ENCODE measurements at regions not wholly inside any gene's neighbourhood (a gene's known extent, or its start where the extent isn't known, plus 50 kb on each side); places are given as distances from the start of the nearest gene placed in this dataset.

DNA sequence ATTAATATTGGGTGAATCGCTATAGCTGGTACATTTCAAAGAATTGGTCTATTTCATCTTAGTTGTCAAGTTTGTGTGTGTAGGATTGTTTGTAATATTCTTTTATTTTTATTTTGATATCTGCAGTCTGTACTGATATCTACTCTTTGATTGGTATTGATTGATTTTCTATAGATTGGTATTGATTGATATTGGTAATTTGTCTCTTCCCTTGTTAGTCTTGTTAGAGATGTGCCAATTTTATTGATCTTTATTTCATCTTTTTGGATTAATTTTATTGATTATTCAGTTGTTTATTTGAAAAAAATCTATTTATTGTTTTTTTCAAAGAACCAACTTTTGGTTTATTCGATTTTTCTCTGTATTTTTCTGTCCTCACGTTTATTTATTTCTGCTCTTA, 61.4 kb downstream of the TM2D3 start:
- H3K4me3 ChIP-seq (replicated peaks; ENCODE audit: low read depth, low read length) = no peak overlapping the region
- H3K27me3 ChIP-seq (replicated peaks; ENCODE audit: control insufficient read depth, insufficient read depth, low read length) = no peaks in the 10 kb centered on the region
- DNase-seq (ENCODE audit: extremely low read depth, insufficient read length) = no peak
- H3K36me3 ChIP-seq (ENCODE audit: control insufficient read depth, insufficient read depth, low read length) = no peaks in the 10 kb centered on the region
- TF ChIP-seq CTCF (IDR thresholded peaks at IDR 0.05; ENCODE audit: insufficient read depth, low read length, poor library complexity, severe bottlenecking) = no peak

DNA sequence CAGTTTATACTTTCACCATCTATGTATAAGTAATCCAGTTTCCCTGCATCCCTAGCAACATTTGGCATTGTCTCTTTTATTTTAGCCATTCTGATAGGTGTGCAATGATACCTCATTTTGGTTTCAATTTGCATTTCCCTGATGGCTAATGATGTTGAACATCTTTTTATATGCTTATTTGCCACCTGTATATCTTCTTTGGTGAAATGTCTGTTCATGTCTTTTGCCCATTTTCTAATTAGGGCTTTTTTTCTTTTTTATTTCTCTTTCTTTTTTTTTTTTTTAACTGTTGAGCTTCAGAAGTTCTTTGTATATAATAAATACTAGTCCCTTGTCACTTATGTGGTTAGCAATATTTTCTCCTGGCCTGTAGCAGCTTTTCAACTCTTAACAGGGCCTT, 68.9 kb downstream of the TM2D3 start:
- no peak for DNase-seq (ENCODE audit: extremely low read depth, insufficient read length)
- Histone ChIP-seq H3K4me3 (replicated peaks; ENCODE audit: low read depth, low read length) (no peak overlapping the region), H3K36me3 (ENCODE audit: control insufficient read depth, insufficient read depth, low read length) (no peaks in the 10 kb centered on the region), H3K27me3 (replicated peaks; ENCODE audit: control insufficient read depth, insufficient read depth, low read length) (no peaks in the 10 kb centered on the region)
- no peak for TF ChIP-seq CTCF (IDR thresholded peaks at IDR 0.05; ENCODE audit: insufficient read depth, low read length, poor library complexity, severe bottlenecking)

DNA sequence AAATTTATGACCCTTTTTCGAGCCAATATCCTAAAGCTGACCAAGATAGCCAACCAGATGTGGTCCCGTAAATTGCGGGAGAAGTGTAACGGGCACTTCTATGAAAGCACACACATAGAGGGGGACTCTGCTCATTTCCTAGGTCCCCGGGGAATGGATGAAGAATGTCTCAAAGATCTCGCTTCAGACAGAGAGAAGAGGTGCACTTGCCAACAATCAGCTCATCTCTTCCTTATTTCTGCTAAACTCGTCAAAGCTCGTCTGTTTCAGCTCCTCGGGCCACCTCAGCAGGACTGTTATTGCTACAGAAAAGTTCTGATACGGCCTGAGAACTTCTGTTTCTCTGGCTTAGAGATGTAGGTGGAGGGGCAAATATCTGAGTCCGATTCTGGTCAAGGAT, 71.8 kb downstream of the TM2D3 start:
- Histone ChIP-seq H3K27me3 (replicated peaks; ENCODE audit: control insufficient read depth, insufficient read depth, low read length) (no peaks in the 10 kb centered on the region), H3K36me3 (ENCODE audit: control insufficient read depth, insufficient read depth, low read length) (no peaks in the 10 kb centered on the region), H3K4me3 (replicated peaks; ENCODE audit: low read depth, low read length) (no peak overlapping the region)
- no peak for TF ChIP-seq CTCF (IDR thresholded peaks at IDR 0.05; ENCODE audit: insufficient read depth, low read length, poor library complexity, severe bottlenecking)
- no peak for DNase-seq (ENCODE audit: extremely low read depth, insufficient read length)

- no peak for TF ChIP-seq CTCF (IDR thresholded peaks at IDR 0.05; ENCODE audit: insufficient read depth, low read length, poor library complexity, severe bottlenecking)
- Histone ChIP-seq H3K4me3 (replicated peaks; ENCODE audit: low read depth, low read length) (no peak overlapping the region), H3K27me3 (replicated peaks; ENCODE audit: control insufficient read depth, insufficient read depth, low read length) (no peaks in the 10 kb centered on the region), H3K36me3 (ENCODE audit: control insufficient read depth, insufficient read depth, low read length) (no peaks in the 10 kb centered on the region)
- no peak for DNase-seq (ENCODE audit: extremely low read depth, insufficient read length)
Observed at GRCh38 chr15:101579631-101580163, 72.5 kb downstream of the TM2D3 start.

DNA sequence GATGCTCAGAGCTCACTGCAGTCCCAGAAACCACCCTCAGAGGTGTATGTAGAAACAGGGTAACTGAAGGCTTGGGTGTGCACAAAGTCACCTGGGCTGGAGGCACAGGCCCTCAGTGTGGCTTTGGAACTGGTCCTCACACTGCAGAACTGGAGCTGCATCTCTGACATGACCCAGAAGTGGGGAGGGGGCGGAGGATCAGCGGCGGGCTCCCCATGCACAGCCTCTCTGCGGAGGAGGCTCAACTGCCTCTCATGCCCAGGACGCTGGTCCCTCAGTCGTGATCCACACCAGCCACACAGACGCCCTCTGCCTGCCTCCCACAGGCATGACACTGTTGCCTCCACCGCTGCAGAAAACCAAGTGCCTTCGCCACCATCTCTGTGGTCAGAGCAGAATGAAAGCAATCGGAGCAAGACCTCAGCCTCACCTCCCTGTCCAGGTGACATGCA, 73.7 kb downstream of the TM2D3 start:
- H3K36me3 ChIP-seq (ENCODE audit: control insufficient read depth, insufficient read depth, low read length) = no peaks in the 10 kb centered on the region

More for the DNA sequence above, 73.7 kb downstream of the TM2D3 start:
- Histone ChIP-seq H3K27me3 (replicated peaks; ENCODE audit: control insufficient read depth, insufficient read depth, low read length) (no peaks in the 10 kb centered on the region), H3K4me3 (replicated peaks; ENCODE audit: low read depth, low read length) (no peak overlapping the region)
- no peak for DNase-seq (ENCODE audit: extremely low read depth, insufficient read length)
- TF ChIP-seq CTCF (IDR thresholded peaks at IDR 0.05; ENCODE audit: insufficient read depth, low read length, poor library complexity, severe bottlenecking) = peak; percentile 51
